ENCODE measurements at regions not wholly inside any gene's neighbourhood (a gene's known extent, or its start where the extent isn't known, plus 50 kb on each side); places are given as distances from the start of the nearest gene placed in this dataset.
A peak's percentile ranks its signal among the peaks of the same experiment; 100 is the strongest.

- Histone ChIP-seq H3K4me3 (no peak overlapping the region), H3K4me1 (replicated peaks in 1 of 2) (no peaks in the 10 kb centered on the region), H3K27ac (no peak overlapping the region)
- in situ Hi-C loops (cut with MboI; ENCODE audit: low pct_unique_long_range_greater_than_20kb in 2 of 9, low sequenced_read_pairs in 9 of 9, unreplicated experiment in 9 of 9), result no loop called here
- 0 to 80% (median 49%) methylated on average over 1 to 2 of the region's 2 CpGs for WGBS, 10 experiments
- no peak for ATAC-seq (replicated peaks in 6 of 8)
Measured at GRCh38 chr5:30001826-30002225, 1191.7 kb upstream of the CDH6 start.

DNA sequence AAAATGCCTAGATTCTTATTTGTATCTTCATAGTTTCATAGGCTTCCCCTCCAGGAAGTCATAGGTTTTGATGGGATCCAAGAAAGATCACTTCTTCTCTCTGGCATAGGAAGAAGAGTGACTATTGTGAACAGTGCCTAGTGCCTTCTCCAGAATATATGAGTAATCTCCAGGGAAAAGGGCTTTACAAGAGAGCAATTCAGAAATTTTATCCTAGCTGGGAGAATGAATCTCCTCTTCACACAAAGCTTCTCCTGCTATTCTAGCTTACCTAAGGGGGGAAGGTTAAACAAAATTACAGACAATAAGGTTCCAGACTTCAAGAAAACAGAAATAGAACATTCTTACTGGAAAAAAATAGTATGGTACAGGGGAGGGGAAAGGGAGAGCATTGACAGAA is 1193.3 kb upstream of the CDH6 start:
- no peak for ATAC-seq (replicated peaks in 6 of 8)
- Histone ChIP-seq H3K4me1 (replicated peaks in 1 of 2) (no peaks in the 10 kb centered on the region), H3K27ac (no peak overlapping the region), H3K4me3 (no peak overlapping the region)
- in situ Hi-C loops (cut with MboI; ENCODE audit: low pct_unique_long_range_greater_than_20kb in 2 of 9, low sequenced_read_pairs in 9 of 9, unreplicated experiment in 9 of 9), result no loop called here

GRCh38 chr5:29995154-29995553 is 1198.3 kb upstream of the CDH6 start:
- in situ Hi-C loops (cut with MboI; ENCODE audit: low pct_unique_long_range_greater_than_20kb in 2 of 9, low sequenced_read_pairs in 9 of 9, unreplicated experiment in 9 of 9), result no loop called here

GRCh38 chr5:29994519-29994918 is 1199.0 kb upstream of the CDH6 start:
- no peak overlapping the region for H3K4me3 ChIP-seq
- no peaks in the 10 kb centered on the region for H3K4me1 ChIP-seq (replicated peaks in 1 of 2)
- ATAC-seq (replicated peaks in 6 of 8), result no peak
- in situ Hi-C loops (cut with MboI; ENCODE audit: low pct_unique_long_range_greater_than_20kb in 2 of 9, low sequenced_read_pairs in 9 of 9, unreplicated experiment in 9 of 9), result no loop called here
- no peak overlapping the region for H3K27ac ChIP-seq
- WGBS, 10 experiments, result 0 to 100% (median 50%) methylated on average over 1 to 3 of the region's 3 CpGs

More at GRCh38 chr5:29995154-29995553, 1198.3 kb upstream of the CDH6 start:
- H3K27ac ChIP-seq, result no peak overlapping the region
- H3K4me1 ChIP-seq (replicated peaks in 1 of 2), result no peaks in the 10 kb centered on the region
- H3K4me3 ChIP-seq, result no peak overlapping the region
- 10 to 100% (median 80%) methylated on average over 1 of the region's 1 CpG; no CpG with 5 or more reads in 1 of the 10 experiments for WGBS, 10 experiments
- ATAC-seq (replicated peaks in 6 of 8), result no peak

- Histone ChIP-seq H3K27ac (no peak overlapping the region), H3K4me1 (replicated peaks in 1 of 2) (no peaks in the 10 kb centered on the region), H3K4me3 (no peak overlapping the region)
- 0 to 94% (median 68%) methylated on average over 1 to 3 of the region's 3 CpGs; no CpG with 5 or more reads in 2 of the 10 experiments for WGBS, 10 experiments
- ATAC-seq (replicated peaks in 6 of 8), result no peak
- in situ Hi-C loops (cut with MboI; ENCODE audit: low pct_unique_long_range_greater_than_20kb in 2 of 9, low sequenced_read_pairs in 9 of 9, unreplicated experiment in 9 of 9), result no loop called here
Measured at GRCh38 chr5:29993286-29993685, 1200.2 kb upstream of the CDH6 start.

GRCh38 chr5:29992248-29992647 is 1201.2 kb upstream of the CDH6 start:
- in situ Hi-C loops (cut with MboI; ENCODE audit: low pct_unique_long_range_greater_than_20kb in 2 of 9, low sequenced_read_pairs in 9 of 9, unreplicated experiment in 9 of 9), result no loop called here
- Histone ChIP-seq H3K4me3 (no peak overlapping the region), H3K4me1 (replicated peaks in 1 of 2) (no peaks in the 10 kb centered on the region), H3K27ac (no peak overlapping the region)
- WGBS, 10 experiments, result 0 to 83% (median 33%) methylated on average over 1 of the region's 1 CpG; no CpG with 5 or more reads in 1 of the 10 experiments
- ATAC-seq (replicated peaks in 6 of 8), result no peak

- in situ Hi-C loops (cut with MboI; ENCODE audit: low pct_unique_long_range_greater_than_20kb in 2 of 9, low sequenced_read_pairs in 9 of 9, unreplicated experiment in 9 of 9), result no loop called here
- WGBS, 10 experiments, result 0 to 92% (median 40%) methylated on average over 2 to 3 of the region's 3 CpGs; no CpG with 5 or more reads in 3 of the 10 experiments
- Histone ChIP-seq H3K27ac (no peak overlapping the region), H3K4me3 (no peak overlapping the region), H3K4me1 (replicated peaks in 1 of 2) (no peaks in the 10 kb centered on the region)
- ATAC-seq (replicated peaks in 6 of 8), result no peak
Measured at GRCh38 chr5:29990681-29991080, 1202.8 kb upstream of the CDH6 start.

DNA sequence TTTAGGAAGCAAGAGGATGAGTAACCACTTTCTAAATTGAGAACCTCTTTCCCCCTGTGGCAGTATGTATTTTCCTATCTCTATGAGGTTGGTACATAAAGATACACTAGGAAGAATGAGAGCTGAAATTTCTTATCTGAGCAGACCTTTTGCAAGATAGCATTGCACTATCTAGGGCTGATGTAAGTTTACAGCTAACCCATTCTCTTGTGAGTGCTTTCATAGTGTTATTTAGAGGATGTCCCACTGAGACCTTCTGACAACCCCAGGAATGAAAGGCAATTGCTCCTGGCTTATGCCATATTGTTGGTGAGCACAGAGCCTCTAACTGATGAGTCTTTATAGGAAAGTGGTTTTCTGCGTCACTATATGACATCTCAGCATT is 1209.3 kb upstream of the CDH6 start:
- peaks cover 0 to 5% of the 10 kb centered on the region in 2 donors for H3K4me1 ChIP-seq (replicated peaks in 1 of 2)
- peak in 1 of 8 experiments; percentile 59 for ATAC-seq (replicated peaks in 6 of 8)
- H3K4me3 ChIP-seq, result no peak overlapping the region
- in situ Hi-C loops (cut with MboI; ENCODE audit: low pct_unique_long_range_greater_than_20kb in 2 of 9, low sequenced_read_pairs in 9 of 9, unreplicated experiment in 9 of 9), result no loop called here
- no peak overlapping the region for H3K27ac ChIP-seq
- WGBS, 10 experiments, result 33 to 100% (median 80%) methylated on average over 1 of the region's 1 CpG; no CpG with 5 or more reads in 5 of the 10 experiments

DNA sequence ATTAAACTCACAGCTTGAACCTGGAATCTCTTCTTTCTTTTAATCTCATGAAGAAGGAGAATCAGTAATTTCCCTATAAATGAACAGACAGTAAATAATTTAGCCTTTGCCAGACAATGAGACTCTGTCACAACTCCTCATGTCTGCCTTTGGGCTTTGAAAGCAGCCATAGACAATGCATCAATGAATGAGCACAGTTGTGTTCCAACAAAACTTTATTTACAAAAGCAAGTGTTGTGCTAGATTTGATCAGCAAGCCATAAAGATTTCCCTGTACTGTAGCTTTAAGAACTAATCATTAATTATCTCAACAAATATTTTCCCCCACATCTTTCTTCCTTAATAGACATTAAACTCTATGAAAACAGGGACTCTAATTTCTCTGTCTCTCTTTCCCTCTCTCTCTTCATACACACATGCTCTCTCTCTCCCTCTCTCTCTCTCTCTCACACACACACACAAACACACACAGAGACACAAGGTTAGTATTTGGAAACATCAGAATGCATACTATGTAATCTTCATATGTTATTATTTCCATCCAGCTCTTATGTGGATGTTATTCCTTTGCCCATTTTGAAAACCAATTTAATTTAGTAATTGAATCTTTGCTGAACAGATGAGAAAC is 1209.8 kb upstream of the CDH6 start:
- no peak overlapping the region for H3K4me3 ChIP-seq
- peak in 1 of 8 experiments; percentile 33 for ATAC-seq (replicated peaks in 6 of 8)
- no peak overlapping the region for H3K27ac ChIP-seq
- in situ Hi-C loops (cut with MboI; ENCODE audit: low pct_unique_long_range_greater_than_20kb in 2 of 9, low sequenced_read_pairs in 9 of 9, unreplicated experiment in 9 of 9), result no loop called here
- H3K4me1 ChIP-seq (replicated peaks in 1 of 2), result peaks cover 0 to 5% of the 10 kb centered on the region in 2 donors

GRCh38 chr5:29982457-29982856 is 1211.0 kb upstream of the CDH6 start:
- in situ Hi-C loops (cut with MboI; ENCODE audit: low pct_unique_long_range_greater_than_20kb in 2 of 9, low sequenced_read_pairs in 9 of 9, unreplicated experiment in 9 of 9), result no loop called here
- Histone ChIP-seq H3K27ac (no peak overlapping the region), H3K4me3 (no peak overlapping the region), H3K4me1 (replicated peaks in 1 of 2) (peaks cover 0 to 5% of the 10 kb centered on the region in 2 donors)
- WGBS, 10 experiments, result 0 to 100% (median 96%) methylated on average over 1 of the region's 1 CpG; no CpG with 5 or more reads in 4 of the 10 experiments
- no peak for ATAC-seq (replicated peaks in 6 of 8)

DNA sequence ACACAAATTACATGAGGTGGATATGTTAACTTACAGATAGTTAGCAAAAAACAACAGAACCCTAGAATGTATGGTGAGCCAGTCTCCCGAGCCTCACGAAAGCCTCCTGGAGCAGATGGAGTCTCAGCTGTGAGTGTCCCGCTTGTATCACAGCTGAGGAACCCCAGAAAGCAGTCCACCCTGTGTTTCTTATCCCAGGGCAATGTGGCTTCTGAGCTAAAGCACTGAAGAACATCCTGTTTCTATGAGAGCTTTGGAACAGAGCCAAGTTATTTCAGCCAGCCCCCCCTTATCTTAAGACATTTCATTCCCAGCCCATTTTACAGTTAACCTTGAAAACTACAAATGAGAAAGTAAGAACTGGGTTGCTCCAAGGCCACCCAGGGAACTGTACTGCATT is 1220.9 kb upstream of the CDH6 start:
- WGBS, 10 experiments, result 0 to 80% (median 29%) methylated on average over 1 to 3 of the region's 3 CpGs; no CpG with 5 or more reads in 4 of the 10 experiments
- in situ Hi-C loops (cut with MboI; ENCODE audit: low pct_unique_long_range_greater_than_20kb in 2 of 9, low sequenced_read_pairs in 9 of 9, unreplicated experiment in 9 of 9), result no loop called here
- no peak overlapping the region for H3K27ac ChIP-seq
- H3K4me3 ChIP-seq, result no peak overlapping the region
- H3K4me1 ChIP-seq (replicated peaks in 1 of 2), result no peaks in the 10 kb centered on the region
- ATAC-seq (replicated peaks in 6 of 8), result no peak

GRCh38 chr5:29963956-29964355 is 1229.5 kb upstream of the CDH6 start:
- 12 to 90% (median 44%) methylated on average over 2 to 3 of the region's 3 CpGs; no CpG with 5 or more reads in 2 of the 10 experiments for WGBS, 10 experiments
- in situ Hi-C loops (cut with MboI; ENCODE audit: low pct_unique_long_range_greater_than_20kb in 2 of 9, low sequenced_read_pairs in 9 of 9, unreplicated experiment in 9 of 9), result no loop called here
- ATAC-seq (replicated peaks in 6 of 8), result no peak
- H3K4me1 ChIP-seq (replicated peaks in 1 of 2), result no peaks in the 10 kb centered on the region
- no peak overlapping the region for H3K4me3 ChIP-seq
- H3K27ac ChIP-seq, result no peak overlapping the region

DNA sequence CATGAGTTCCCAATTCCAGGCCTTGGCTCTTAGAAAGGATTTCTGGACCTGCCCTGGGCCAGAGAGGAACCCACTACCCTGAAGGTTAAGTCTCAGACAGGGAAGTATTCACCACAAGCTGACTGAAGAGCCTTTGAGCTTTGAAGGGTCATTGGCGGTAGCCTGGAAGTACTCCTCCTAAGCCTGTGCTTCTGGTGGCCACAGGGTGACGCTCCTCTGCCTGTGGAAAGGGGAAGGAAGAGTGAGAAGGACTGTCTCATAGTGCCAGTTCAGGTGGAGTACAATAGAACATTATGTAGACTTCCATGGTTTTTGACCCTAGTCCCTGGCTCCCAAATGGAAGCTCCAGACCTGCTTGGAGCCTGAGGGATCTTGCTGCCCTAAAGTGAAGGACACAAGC is 1233.2 kb upstream of the CDH6 start:
- in situ Hi-C loops (cut with MboI; ENCODE audit: low pct_unique_long_range_greater_than_20kb in 2 of 9, low sequenced_read_pairs in 9 of 9, unreplicated experiment in 9 of 9), result no loop called here
- Histone ChIP-seq H3K27ac (no peak overlapping the region), H3K4me3 (no peak overlapping the region), H3K4me1 (replicated peaks in 1 of 2) (no peaks in the 10 kb centered on the region)
- WGBS, 10 experiments, result 0 to 80% (median 44%) methylated on average over 1 to 2 of the region's 2 CpGs; no CpG with 5 or more reads in 6 of the 10 experiments
- no peak for ATAC-seq (replicated peaks in 6 of 8)

GRCh38 chr5:29950416-29951145 is 1242.9 kb upstream of the CDH6 start:
- Histone ChIP-seq H3K4me1 (replicated peaks in 1 of 2) (no peaks in the 10 kb centered on the region), H3K4me3 (no peak overlapping the region), H3K27ac (no peak overlapping the region)
- in situ Hi-C loops (cut with MboI; ENCODE audit: low pct_unique_long_range_greater_than_20kb in 2 of 9, low sequenced_read_pairs in 9 of 9, unreplicated experiment in 9 of 9), result no loop called here
- 0 to 90% (median 61%) methylated on average over 2 of the region's 2 CpGs; no CpG with 5 or more reads in 1 of the 10 experiments for WGBS, 10 experiments
- ATAC-seq (replicated peaks in 6 of 8), result no peak
